Cardiac fibroblast (primary cell): ENCODE measurements at regions not wholly inside any gene's neighbourhood (a gene's known extent, or its start where the extent isn't known, plus 50 kb on each side); places are given as distances from the start of the nearest gene placed in this dataset.

Experiments used
- DNase-seq, 2 donors: peaks; one replicate each; pipeline versions ENCODE4 v3.0.0 to v3.0.0-alpha.2; 2010; ENCODE audit warnings: low read depth in 2 of 2
- H3K4me3 ChIP-seq, 2 donors: replicated peaks in 1 of 2; 1 replicate in 1 of 2; 2 replicates in 1 of 2; pipeline ENCODE4 v1.5.1; 2011; ENCODE audit warnings: low read depth in 2 of 2, low read length in 2 of 2, mild to moderate bottlenecking in 2 of 2, moderate library complexity in 1 of 2
- TF ChIP-seq, protein P1 (sequence below): IDR thresholded peaks from one replicate; pipeline ENCODE4 v1.5.1; 2011; ENCODE audit warnings: low read depth, mild to moderate bottlenecking, low read length, inconsistent platforms

DNA sequence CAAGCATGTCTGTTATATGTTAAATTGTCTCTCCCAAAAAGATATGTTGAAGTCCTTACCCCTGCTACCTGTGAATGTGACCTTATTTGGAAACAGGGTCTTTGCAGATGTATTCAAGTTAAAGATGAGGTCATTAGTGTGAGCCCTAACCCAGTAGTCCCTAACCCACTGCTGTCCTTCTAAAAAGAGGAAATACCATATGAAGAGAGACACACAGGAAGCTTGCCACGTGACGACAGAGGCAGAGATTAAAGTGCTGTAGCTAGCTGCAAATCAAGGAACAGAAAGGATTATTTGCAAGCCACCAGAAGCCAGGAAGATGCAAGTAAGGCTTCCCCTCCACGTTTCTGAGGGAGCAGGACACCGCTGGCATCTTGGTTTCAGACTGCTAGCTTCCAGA, 150.1 kb downstream of the HNRNPD start:
- TF ChIP-seq, protein P1, sequence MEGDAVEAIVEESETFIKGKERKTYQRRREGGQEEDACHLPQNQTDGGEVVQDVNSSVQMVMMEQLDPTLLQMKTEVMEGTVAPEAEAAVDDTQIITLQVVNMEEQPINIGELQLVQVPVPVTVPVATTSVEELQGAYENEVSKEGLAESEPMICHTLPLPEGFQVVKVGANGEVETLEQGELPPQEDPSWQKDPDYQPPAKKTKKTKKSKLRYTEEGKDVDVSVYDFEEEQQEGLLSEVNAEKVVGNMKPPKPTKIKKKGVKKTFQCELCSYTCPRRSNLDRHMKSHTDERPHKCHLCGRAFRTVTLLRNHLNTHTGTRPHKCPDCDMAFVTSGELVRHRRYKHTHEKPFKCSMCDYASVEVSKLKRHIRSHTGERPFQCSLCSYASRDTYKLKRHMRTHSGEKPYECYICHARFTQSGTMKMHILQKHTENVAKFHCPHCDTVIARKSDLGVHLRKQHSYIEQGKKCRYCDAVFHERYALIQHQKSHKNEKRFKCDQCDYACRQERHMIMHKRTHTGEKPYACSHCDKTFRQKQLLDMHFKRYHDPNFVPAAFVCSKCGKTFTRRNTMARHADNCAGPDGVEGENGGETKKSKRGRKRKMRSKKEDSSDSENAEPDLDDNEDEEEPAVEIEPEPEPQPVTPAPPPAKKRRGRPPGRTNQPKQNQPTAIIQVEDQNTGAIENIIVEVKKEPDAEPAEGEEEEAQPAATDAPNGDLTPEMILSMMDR = no peak
- DNase-seq = no peak
- H3K4me3 ChIP-seq = no peak overlapping the region

DNA sequence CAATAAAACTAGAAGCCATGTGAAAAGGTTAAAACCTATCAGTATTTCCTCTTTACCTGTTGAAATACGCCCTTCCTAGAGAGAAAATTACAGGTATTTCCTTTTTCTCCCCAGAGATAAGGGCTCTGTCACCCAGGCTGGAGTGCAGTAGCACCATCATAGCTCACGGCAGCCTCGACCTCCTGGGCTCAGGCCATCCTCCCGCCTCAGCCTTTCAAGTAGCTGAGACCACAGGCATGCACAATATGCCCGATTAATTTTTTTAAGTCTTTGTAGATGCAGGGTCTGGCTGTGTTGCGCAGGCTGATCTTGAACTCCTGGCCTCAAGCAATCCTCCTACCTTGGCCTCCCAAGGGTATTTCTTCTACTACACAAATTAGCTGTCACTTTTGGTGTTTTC, 154.4 kb downstream of the HNRNPD start:
- H3K4me3 ChIP-seq = no peak overlapping the region
- DNase-seq = no peak
- TF ChIP-seq, protein P1 = no peak

DNA sequence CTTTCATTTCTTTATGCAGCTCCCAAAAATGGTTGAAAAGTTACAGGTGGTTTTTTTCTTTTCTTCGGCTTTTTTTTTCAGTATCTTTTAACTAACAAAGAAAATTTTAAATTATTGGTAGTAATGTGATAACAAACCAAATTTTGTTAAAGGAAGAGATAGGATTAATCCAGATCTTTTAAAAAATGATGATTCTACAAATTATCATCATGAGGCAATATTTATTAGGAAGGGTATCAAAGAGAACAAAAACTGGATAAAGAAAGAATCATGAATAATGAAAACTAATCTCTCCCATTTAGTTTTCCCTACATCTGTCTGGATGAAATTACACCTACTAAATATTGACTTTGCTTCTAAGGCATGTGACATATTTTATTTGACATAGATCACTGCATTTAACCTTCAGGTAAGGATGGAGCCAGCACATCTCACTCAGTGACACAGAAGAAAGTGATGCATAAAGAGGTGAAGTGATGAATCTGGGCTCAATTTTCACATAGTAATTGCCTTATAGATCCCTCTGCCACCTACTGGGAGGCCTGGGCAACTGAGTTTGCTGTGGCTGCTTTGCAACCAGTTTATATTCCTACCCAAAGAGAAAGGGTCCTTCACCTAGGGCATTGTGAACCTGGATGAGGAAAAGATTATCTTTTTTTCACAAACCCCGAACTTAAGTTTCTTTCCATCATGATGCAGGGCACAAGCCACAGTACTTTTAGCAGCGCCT, 155.6 kb downstream of the HNRNPD start:
- TF ChIP-seq, protein P1 = peak; percentile 29
- peak; percentile 3 to 8 for DNase-seq
- no peak overlapping the region for H3K4me3 ChIP-seq

DNA sequence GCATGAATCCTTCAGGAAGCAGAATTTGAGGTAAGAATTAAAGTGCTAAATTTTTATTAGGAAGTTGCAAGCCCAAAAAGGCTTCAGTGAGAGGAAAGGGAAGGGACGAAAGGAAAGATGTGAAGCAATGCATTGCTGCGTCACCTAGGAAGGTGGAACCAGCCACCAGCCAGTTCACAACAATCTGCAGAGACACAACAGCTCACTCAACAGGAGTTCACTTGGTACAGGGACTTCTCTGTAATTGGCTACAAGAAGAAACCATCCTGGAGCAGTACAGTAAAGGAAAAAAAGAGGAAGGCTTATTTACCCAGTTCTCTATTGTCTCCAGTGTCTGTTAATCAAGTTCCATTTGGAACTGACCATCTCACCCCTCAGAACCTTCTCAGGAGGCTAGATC, 157.6 kb downstream of the HNRNPD start:
- DNase-seq = no peak
- TF ChIP-seq, protein P1 = no peak
- no peak overlapping the region for H3K4me3 ChIP-seq

DNA sequence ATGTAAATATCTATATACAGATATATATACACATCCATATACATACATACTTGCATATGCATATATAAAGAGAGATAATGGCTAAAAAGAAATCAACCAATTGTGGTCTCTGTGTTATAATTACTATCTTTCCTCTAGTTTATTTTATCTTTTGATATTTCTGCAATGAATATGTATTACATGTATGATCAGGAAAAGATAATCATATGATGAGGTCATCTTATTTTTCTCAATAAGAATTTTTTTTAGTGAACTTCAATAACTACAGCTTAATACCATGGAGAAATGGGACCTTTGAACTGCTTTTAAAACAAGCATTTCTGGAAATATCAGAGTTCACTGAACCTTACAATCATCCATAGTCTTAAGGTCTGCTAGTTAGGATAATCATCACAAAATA, 158.0 kb downstream of the HNRNPD start:
- DNase-seq = no peak
- H3K4me3 ChIP-seq = no peak overlapping the region
- TF ChIP-seq, protein P1 = no peak

DNA sequence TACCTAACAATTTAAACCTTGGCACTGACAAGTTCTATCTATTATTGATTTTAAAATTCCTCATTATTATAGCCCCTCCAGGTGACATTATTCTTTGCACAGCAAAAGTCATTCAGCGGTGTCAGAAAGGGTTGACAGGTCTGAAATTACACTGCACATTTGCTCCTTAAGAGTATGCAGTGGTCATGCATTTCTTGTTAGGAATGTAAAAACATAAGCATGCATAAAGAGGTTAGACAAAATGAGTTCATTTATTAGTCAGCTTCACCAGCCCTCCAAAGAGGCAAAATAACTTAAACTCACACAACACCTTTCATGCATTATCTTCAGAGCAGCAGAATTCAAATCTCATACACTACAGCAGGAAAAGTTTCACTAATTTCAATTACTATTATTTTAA, 158.8 kb downstream of the HNRNPD start:
- no peak overlapping the region for H3K4me3 ChIP-seq
- TF ChIP-seq, protein P1 = no peak
- no peak for DNase-seq
